Mononuclear cell (primary cell): ENCODE measurements at regions not wholly inside any gene's neighbourhood (a gene's known extent, or its start where the extent isn't known, plus 50 kb on each side); places are given as distances from the start of the nearest gene placed in this dataset.

ENCODE experiments used
- H3K27me3 ChIP-seq: 2 replicates; pipeline ENCODE4 v1.6.0; 2011; ENCODE audit warnings: low read length, control low read depth; ENCODE audit not compliant: insufficient read depth
- H3K4me1 ChIP-seq: 2 replicates; pipeline ENCODE4 v1.5.1; 2011; ENCODE audit warnings: mild to moderate bottlenecking, low read length, control low read depth; ENCODE audit not compliant: insufficient read depth
- H3K4me3 ChIP-seq: 2 replicates; pipeline ENCODE4 v1.5.1; 2011; ENCODE audit warnings: mild to moderate bottlenecking, low read length, moderate library complexity
- H3K9me3 ChIP-seq: 2 replicates; pipeline ENCODE4 v1.5.1; 2011; ENCODE audit warnings: low read depth, mild to moderate bottlenecking, control low read depth, low read length

DNA sequence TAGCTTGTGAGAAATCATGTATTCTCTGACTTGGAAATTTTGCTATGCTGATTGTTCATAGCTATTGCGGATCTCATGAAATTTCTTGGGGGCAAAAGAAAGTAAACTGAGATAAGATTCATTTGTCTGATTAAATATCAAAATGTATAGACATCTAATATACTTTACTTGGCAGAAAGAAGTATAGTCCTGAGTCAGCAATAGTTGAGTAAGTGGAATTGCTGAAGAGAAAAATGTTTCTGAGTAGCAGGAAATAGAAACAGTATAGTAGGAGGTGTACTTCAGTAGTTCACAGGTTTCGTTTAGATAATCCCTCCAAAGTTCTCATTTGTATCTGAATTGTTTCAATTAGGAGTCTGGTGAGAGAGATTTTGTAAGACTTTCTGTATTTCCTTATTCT is 705.9 kb downstream of the MCTP2 start:
- H3K4me1 ChIP-seq: no peaks in the 10 kb centered on the region
- no peaks in the 10 kb centered on the region for H3K27me3 ChIP-seq
- no peaks in the 10 kb centered on the region for H3K9me3 ChIP-seq
- no peak overlapping the region for H3K4me3 ChIP-seq

DNA sequence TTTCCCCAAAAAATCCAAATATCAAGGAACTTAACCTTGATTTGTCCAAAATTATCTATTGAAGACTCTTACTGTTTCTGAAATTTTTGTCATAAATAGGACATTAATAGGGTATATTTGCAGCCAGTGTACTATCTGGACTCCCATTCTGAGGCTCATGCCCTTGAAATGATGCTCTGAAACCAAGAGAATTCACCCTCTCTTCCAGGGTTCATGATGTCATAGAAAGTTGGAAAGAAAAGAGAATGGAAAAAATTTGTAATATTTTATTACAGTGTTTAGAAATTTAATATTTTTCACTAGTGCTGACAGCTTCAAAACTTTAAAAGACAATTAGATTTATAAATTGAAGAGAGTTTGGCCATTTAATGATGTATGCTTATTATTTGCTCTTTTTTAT is 712.5 kb downstream of the MCTP2 start:
- H3K9me3 ChIP-seq: no peaks in the 10 kb centered on the region
- H3K4me3 ChIP-seq: no peak overlapping the region
- H3K4me1 ChIP-seq: no peaks in the 10 kb centered on the region
- no peaks in the 10 kb centered on the region for H3K27me3 ChIP-seq

- no peaks in the 10 kb centered on the region for H3K4me1 ChIP-seq
- H3K27me3 ChIP-seq: no peaks in the 10 kb centered on the region
- no peaks in the 10 kb centered on the region for H3K9me3 ChIP-seq
- H3K4me3 ChIP-seq: no peak overlapping the region
Observed at GRCh38 chr15:94951538-94951937, 720.2 kb downstream of the MCTP2 start.

GRCh38 chr15:94963953-94964352 is 732.6 kb downstream of the MCTP2 start:
- Histone ChIP-seq H3K27me3 (no peaks in the 10 kb centered on the region), H3K4me1 (no peaks in the 10 kb centered on the region)

GRCh38 chr15:94965593-94965992 is 734.2 kb downstream of the MCTP2 start:
- H3K27me3 ChIP-seq: no peaks in the 10 kb centered on the region
- H3K9me3 ChIP-seq: no peaks in the 10 kb centered on the region
- H3K4me1 ChIP-seq: no peaks in the 10 kb centered on the region
- H3K4me3 ChIP-seq: no peak overlapping the region

More at GRCh38 chr15:94963953-94964352, 732.6 kb downstream of the MCTP2 start:
- peaks cover 3% of the 10 kb centered on the region for H3K9me3 ChIP-seq
- H3K4me3 ChIP-seq: no peak overlapping the region

DNA sequence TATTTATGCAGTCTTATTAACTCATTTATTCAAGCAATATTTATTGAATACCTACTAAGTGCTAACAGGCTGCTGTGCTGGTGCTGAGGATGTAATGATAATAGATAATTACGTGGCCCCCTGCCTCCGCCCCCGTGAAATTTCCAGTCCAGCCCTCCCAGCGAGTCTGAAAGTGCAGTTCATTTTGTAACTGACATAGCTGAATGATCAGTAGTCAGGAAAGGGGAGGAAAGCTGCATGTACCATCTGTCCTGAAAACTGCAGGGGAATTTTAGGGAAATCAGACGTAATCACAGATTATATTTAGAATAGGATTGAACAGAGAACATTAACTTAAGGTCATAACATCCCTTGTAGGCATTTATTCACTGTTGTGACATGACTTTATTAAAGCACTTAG is 736.8 kb downstream of the MCTP2 start:
- no peaks in the 10 kb centered on the region for H3K27me3 ChIP-seq
- H3K4me1 ChIP-seq: no peaks in the 10 kb centered on the region
- no peaks in the 10 kb centered on the region for H3K9me3 ChIP-seq
- no peak overlapping the region for H3K4me3 ChIP-seq

DNA sequence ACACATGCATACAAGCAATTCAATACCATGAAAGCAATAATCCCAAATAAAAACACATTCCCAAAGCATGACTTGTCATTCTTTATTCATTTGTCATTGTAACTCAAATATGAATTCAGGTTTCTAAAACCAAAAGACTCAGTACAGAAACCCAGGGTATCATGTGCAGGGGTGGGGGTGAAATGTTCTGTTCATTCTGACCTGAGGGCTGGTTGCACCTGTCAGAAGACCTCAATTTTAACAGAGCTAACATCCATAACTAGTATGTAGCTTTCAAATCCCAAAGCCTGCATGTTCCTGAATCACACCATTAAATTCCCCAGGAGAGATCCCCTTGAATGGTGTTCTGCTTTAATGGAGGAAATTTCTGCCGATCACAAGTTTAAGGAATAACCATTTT is 738.7 kb downstream of the MCTP2 start:
- Histone ChIP-seq H3K27me3 (no peaks in the 10 kb centered on the region), H3K9me3 (no peaks in the 10 kb centered on the region), H3K4me1 (no peaks in the 10 kb centered on the region), H3K4me3 (no peak overlapping the region)

- H3K4me1 ChIP-seq: no peaks in the 10 kb centered on the region
- H3K9me3 ChIP-seq: no peaks in the 10 kb centered on the region
- no peak overlapping the region for H3K4me3 ChIP-seq
- no peaks in the 10 kb centered on the region for H3K27me3 ChIP-seq
Observed at GRCh38 chr15:94970802-94971201, 739.4 kb downstream of the MCTP2 start.

GRCh38 chr15:94972314-94972713 is 741.0 kb downstream of the MCTP2 start:
- no peak overlapping the region for H3K4me3 ChIP-seq
- no peaks in the 10 kb centered on the region for H3K9me3 ChIP-seq
- no peaks in the 10 kb centered on the region for H3K27me3 ChIP-seq
- H3K4me1 ChIP-seq: no peaks in the 10 kb centered on the region

GRCh38 chr15:94987085-94987484 is 755.7 kb downstream of the MCTP2 start:
- Histone ChIP-seq H3K4me1 (no peaks in the 10 kb centered on the region), H3K4me3 (no peak overlapping the region), H3K27me3 (no peaks in the 10 kb centered on the region), H3K9me3 (peaks cover 14% of the 10 kb centered on the region)

- Histone ChIP-seq H3K4me1 (no peaks in the 10 kb centered on the region), H3K9me3 (peaks cover 14% of the 10 kb centered on the region), H3K4me3 (no peak overlapping the region), H3K27me3 (no peaks in the 10 kb centered on the region)
Observed at GRCh38 chr15:94991718-94992117, 760.4 kb downstream of the MCTP2 start.

DNA sequence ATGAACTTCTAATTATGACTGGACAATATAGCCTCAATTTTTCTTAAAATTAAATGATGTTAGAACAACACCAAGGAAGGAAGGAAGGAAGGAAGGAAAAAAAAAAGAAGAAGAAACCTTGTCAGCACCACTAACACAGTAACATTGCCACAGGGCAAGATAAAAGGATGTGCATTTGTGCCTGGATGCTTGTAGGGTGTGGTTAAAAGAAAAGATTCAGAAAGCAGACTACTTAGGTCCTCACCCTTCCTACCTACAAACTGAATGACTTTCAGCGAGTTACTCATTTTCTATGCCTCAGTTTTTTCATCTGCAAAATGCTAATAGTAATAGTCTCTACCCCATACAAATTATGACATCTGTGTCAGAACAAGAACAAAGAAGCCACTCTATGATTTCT is 778.3 kb downstream of the MCTP2 start:
- no peaks in the 10 kb centered on the region for H3K9me3 ChIP-seq
- no peak overlapping the region for H3K4me3 ChIP-seq
- H3K4me1 ChIP-seq: no peaks in the 10 kb centered on the region
- H3K27me3 ChIP-seq: no peaks in the 10 kb centered on the region

GRCh38 chr15:95013381-95013780 is 782.0 kb downstream of the MCTP2 start:
- no peak overlapping the region for H3K4me3 ChIP-seq
- no peaks in the 10 kb centered on the region for H3K9me3 ChIP-seq
- no peaks in the 10 kb centered on the region for H3K4me1 ChIP-seq
- no peaks in the 10 kb centered on the region for H3K27me3 ChIP-seq

GRCh38 chr15:95016511-95017229 is 785.3 kb downstream of the MCTP2 start:
- no peaks in the 10 kb centered on the region for H3K9me3 ChIP-seq
- no peak overlapping the region for H3K4me3 ChIP-seq
- no peaks in the 10 kb centered on the region for H3K4me1 ChIP-seq

DNA sequence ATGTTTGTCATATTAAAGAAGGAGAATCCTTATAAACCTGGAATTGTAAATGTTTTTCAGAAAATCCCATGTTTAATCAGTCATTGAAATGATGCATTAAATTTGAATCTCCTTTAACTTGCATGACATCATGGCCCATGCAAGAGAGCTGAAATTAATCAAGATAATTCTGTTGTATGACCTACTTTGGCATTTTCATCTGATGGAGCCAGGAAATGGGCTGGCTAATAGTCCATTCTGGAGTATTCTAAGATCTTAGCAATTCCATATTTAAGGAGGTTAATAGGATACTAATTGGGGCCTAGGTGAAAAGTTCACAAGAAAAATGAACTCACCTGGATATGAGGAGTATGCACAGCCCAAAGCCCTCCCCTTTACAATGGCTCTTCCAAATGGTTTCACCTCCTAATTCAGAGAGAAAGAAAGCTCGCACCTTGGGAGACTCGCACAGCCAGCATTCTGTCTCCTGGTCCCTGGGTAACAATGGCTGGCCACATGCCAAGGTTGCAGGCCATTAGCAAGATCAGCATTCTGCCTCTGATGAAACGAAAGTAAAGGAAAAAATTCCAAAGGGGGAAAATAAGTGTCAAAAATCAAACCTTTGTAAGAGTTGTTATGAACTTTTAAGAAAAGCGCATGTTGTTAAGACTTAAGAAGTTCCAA is 786.4 kb downstream of the MCTP2 start:
- Histone ChIP-seq H3K9me3 (no peaks in the 10 kb centered on the region), H3K27me3 (no peaks in the 10 kb centered on the region), H3K4me1 (no peaks in the 10 kb centered on the region), H3K4me3 (no peak overlapping the region)

More at GRCh38 chr15:95016511-95017229, 785.3 kb downstream of the MCTP2 start:
- H3K27me3 ChIP-seq: no peaks in the 10 kb centered on the region
